DMS 273 treated with DMSO at 0.1 percent for 48 hours (cell line): ENCODE measurements at regions not wholly inside any gene's neighbourhood (a gene's known extent, or its start where the extent isn't known, plus 50 kb on each side); places are given as distances from the start of the nearest gene placed in this dataset.
"Not testable (repeated sequence)": the region's sequence is repeated elsewhere in the genome, so short reads cannot be mapped to it uniquely, and the experiment has no call there.

ENCODE experiments used
- DNase-seq: peaks from one replicate; lab custom pipeline; 2025; lab: John Stamatoyannopoulos, UW

GRCh38 chr20:59461526-59461925 lies 142.8 kb upstream of the PHACTR3 start:
- no peak for DNase-seq

DNA sequence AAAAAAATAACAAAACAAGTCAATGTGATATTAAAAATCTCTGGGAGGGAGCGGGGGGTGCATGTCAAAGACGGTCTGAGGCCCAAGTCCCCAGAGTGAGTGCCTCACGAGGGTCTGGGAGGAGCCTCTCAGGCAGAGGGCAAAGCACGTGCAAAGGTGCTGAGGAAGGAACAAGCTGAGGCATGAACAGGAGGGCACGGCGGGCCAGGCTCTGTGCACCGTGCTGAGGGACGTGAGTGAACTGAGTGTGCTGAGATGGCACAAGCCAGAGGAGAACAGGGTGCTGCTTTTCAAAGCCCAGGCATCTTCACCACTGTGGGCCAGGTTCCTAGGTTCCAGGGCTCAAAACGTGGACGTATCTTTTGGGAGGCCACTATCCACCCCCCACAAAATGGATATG lies 142.1 kb upstream of the PHACTR3 start:
- DNase-seq: no peak

DNA sequence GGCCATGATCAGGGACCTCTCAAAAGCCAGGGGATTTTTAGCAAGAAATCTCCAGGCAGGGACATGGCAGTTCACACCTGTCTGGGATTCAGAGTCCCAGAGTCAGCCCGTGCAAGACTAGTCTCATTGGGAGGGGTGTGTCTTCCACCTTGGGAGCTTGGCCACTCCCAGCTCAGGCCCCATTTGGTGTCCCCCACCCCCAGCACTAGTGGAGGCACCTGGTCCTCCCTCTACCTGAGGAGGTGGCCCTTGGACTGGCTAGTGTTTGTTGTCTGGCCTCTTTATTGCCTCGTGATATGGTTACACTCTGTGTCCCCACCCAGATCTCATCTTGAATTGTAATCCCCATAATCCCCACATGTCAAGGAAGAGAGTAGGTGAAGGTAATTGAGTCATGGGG lies 140.8 kb upstream of the PHACTR3 start:
- DNase-seq: no peak

DNA sequence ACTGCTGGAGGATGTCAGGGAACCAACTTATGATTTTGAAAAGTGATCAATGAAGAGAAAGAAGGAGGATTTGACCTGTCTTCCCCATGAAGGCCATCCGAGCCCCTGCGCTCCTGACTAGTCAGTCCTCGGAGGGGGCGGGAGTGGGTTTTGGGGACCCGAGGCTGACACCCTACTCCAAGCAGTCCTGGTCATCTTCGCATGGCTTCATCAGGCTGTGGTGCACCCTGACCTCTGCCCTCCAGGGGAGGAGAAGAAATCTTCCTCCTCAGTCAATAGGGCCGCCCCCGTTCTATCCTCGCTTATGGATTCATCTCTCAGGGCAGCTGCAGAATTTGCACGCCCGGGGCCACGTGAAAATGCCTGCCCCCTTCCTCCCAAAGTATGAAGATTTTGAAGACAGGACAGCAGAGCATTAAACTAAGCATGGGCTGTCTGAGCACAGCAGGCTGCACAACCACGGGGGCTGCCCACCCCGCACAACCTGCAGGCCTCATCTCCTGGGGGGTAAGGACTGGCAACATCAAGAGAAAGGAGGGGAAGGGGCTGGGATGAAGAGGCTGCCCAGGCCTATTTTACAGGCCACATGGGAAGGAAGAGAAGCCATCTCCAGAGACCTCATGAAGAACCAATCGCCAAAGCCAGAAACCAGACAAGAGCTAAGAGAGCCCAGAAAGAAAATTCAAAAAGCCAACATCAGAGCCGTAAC lies 138.1 kb upstream of the PHACTR3 start:
- no peak for DNase-seq

- no peak for DNase-seq
These were observed 135.5 kb upstream of the PHACTR3 start for GRCh38 chr20:59468831-59469230.

DNA sequence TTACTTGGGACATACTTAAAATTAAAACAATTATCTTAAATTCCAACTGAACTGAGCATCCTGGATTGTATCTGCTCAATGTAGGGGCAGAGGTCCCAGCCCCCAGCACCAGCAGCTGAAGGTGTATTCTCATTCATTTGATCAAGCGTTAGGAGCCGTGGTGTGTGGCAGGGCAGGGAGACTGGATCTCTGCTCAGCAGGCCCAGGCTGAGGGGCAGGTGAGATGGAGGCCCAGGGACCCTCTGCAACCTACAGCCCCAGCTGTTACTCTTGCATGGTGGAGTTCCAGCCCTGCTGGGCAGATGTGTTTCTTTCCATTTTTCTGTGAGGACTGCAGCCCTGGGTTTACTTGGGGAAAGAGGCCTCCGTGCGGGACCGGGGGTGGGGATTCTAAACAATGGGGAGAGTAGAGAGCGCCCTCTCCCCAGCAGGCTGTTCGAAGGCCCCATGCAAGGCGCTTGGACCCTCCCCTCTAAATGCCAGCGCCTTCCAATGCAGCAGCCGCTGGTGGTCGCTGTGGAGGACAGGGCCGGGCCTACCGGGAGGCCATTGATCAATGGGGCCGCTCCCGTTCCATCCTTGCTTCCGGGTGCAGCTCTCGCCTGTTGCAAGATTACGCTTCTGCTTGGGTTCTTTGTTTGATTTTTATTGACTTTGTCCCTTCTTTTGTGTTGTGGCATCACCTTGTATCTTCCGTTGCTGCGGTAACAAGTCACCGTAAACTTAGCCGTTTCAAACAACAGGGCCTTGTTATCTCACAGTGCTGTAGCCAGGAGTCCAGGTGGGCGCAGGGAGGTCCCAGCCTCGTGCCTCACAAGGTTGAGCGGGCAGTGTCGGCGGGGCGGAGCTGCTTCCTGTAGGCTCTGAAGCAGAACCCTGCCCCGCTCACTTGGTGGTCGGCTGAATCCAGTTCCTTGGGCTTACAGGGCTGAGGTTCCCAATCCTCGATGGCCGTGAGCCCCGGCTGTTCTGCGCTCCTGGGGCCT lies 134.8 kb upstream of the PHACTR3 start:
- no peak for DNase-seq

GRCh38 chr20:59470521-59470920 lies 133.8 kb upstream of the PHACTR3 start:
- DNase-seq: no peak

GRCh38 chr20:59471653-59472421 lies 132.5 kb upstream of the PHACTR3 start:
- no peak for DNase-seq

GRCh38 chr20:59473742-59474141 lies 130.6 kb upstream of the PHACTR3 start:
- no peak for DNase-seq

DNA sequence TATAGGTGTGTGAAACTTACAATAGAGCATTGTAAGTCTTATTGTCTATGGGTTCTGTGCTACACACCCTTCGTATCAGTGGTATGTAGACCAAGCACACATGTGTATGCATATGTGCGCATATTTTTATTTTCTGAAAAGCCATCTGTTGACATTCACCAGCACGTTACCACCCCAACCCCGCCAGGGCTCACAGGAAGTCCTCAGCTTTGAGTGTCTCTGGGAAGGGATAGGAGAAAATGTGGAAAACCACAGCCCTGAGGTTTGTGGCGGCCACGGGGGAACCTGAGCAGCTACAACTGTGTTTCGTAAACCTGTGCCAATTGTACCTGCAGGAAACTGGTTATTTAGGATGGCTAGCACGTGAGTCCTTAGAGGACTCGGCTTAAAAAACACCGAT lies 123.3 kb upstream of the PHACTR3 start:
- DNase-seq: no peak

DNA sequence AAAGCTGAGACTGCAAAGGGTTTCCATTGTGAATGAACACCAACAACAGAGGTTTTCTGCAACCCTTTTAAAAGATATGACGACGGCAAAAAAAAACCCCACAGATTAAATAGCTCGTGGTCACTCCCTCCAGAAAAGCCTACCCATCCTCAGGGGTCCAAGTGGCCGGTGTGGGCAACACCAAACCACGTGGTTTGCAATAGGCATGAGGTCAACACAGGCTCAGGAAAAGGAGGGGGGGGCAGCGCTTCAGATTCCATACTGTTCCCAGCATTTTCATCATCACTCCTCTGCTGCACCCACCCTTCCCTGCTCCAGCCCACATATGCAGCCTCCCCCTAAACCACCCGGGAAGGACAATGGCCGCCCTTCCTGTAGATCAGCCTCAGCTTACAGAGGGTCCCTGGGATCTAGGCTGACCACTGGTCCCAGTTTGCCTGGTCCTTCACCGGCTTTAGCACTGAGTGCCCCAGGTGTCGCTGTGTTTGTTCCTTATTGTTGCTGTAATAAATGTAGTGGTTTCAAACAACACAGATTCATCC lies 122.8 kb upstream of the PHACTR3 start:
- DNase-seq: no peak

- no peak for DNase-seq
These were observed 121.8 kb upstream of the PHACTR3 start for GRCh38 chr20:59482351-59483187.

- no peak for DNase-seq
These were observed 120.9 kb upstream of the PHACTR3 start for GRCh38 chr20:59483481-59483880.

DNA sequence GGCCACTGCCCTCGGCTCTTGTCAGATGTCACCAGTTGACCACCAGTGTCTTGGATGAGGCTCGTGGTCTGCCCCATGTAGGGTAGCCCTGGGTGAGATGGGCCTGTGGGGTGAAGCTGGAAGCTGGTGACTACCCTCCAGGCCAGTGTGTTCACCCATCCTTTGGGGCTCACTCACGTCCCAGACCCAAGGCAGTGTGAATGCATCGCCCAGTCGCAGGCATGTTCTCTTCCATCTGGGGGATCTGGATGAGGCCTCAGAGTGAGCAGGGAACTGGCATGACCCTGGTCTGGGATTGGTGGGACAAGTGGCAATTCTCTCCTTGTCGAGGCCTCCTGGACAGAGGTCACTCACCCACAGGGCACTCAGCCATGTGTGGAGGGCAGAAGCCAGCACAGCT lies 120.1 kb upstream of the PHACTR3 start:
- no peak for DNase-seq

- DNase-seq: no peak
These were observed 118.5 kb upstream of the PHACTR3 start for GRCh38 chr20:59485576-59486454.

DNA sequence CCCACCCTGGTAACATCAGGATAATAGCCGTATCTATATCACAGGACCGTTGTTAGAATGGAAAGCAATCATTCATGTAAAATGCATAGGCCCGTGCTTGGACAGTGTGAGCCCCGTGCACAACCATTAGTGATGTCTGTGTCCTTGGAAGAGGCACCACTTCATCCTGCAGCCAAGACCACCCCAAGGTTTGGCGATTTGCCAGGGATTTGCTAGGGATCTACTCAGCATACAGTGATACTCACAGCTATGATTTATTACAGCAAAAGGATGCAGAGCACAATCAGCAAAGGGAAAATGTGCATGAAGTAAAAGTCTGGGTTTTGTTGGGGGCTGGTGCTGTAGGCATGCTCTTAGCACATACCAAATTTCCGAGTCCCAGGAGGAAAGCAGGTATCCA lies 115.9 kb upstream of the PHACTR3 start:
- DNase-seq: not testable (repeated sequence)

- not testable (repeated sequence) for DNase-seq
These were observed 113.9 kb upstream of the PHACTR3 start for GRCh38 chr20:59490196-59491004.

DNA sequence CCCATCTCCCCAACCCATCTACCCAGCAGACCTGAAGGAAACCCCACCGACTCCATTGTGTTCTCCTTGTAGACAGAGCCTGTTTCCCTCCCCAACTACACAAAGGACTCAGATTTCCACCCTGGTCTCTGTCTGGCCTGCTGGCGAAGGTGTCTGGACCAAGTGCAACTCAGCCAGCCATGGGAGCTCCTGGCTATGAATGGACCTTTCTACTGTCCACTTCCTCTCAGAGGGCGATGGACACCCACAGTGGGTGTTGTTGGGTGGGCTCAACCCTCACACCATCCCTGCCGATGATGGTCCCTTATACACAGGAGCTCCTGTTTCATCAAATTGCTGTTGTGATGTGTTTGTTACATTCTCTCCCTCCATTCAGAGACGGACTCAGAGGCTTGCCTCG lies 112.5 kb upstream of the PHACTR3 start:
- DNase-seq: no peak

GRCh38 chr20:59493926-59494325 lies 110.4 kb upstream of the PHACTR3 start:
- DNase-seq: no peak
